ENCODE measurements at regions not wholly inside any gene's neighbourhood (a gene's known extent, or its start where the extent isn't known, plus 50 kb on each side); places are given as distances from the start of the nearest gene placed in this dataset.

- TF ChIP-seq CTCF (IDR thresholded peaks at IDR 0.05) (no peak), ZFX (IDR thresholded peaks at IDR 0.05; ENCODE audit: borderline replicate concordance) (no peak)
- H3K27ac ChIP-seq = no peak overlapping the region
Observed at GRCh38 chr2:150047620-150048222, 439.7 kb downstream of the RND3 start.

- no peak overlapping the region for H3K27ac ChIP-seq
- TF ChIP-seq CTCF (IDR thresholded peaks at IDR 0.05) (no peak), ZFX (IDR thresholded peaks at IDR 0.05; ENCODE audit: borderline replicate concordance) (no peak)
Observed at GRCh38 chr2:150046810-150047209, 440.7 kb downstream of the RND3 start.

GRCh38 chr2:150046211-150046610, 441.3 kb downstream of the RND3 start:
- TF ChIP-seq ZFX (IDR thresholded peaks at IDR 0.05; ENCODE audit: borderline replicate concordance) = no peak
- TF ChIP-seq CTCF (IDR thresholded peaks at IDR 0.05) = no peak
- H3K27ac ChIP-seq = no peak overlapping the region

- TF ChIP-seq ZFX (IDR thresholded peaks at IDR 0.05; ENCODE audit: borderline replicate concordance) (no peak), CTCF (IDR thresholded peaks at IDR 0.05) (no peak)
- H3K27ac ChIP-seq = no peak overlapping the region
Observed at GRCh38 chr2:150045601-150046000, 441.9 kb downstream of the RND3 start.

GRCh38 chr2:150043172-150043500, 444.3 kb downstream of the RND3 start:
- TF ChIP-seq ZFX (IDR thresholded peaks at IDR 0.05; ENCODE audit: borderline replicate concordance) (no peak), CTCF (IDR thresholded peaks at IDR 0.05) (no peak)
- no peak overlapping the region for H3K27ac ChIP-seq

- TF ChIP-seq CTCF (IDR thresholded peaks at IDR 0.05) = no peak
- TF ChIP-seq ZFX (IDR thresholded peaks at IDR 0.05; ENCODE audit: borderline replicate concordance) = no peak
- H3K27ac ChIP-seq = no peak overlapping the region
Observed at GRCh38 chr2:150042500-150043171, 444.8 kb downstream of the RND3 start.

- no peak overlapping the region for H3K27ac ChIP-seq
- TF ChIP-seq ZFX (IDR thresholded peaks at IDR 0.05; ENCODE audit: borderline replicate concordance) (no peak), CTCF (IDR thresholded peaks at IDR 0.05) (no peak)
Observed at GRCh38 chr2:150041722-150042425, 445.6 kb downstream of the RND3 start.
